ENCODE measurements at regions not wholly inside any gene's neighbourhood (a gene's known extent, or its start where the extent isn't known, plus 50 kb on each side); places are given as distances from the start of the nearest gene placed in this dataset.

DNA sequence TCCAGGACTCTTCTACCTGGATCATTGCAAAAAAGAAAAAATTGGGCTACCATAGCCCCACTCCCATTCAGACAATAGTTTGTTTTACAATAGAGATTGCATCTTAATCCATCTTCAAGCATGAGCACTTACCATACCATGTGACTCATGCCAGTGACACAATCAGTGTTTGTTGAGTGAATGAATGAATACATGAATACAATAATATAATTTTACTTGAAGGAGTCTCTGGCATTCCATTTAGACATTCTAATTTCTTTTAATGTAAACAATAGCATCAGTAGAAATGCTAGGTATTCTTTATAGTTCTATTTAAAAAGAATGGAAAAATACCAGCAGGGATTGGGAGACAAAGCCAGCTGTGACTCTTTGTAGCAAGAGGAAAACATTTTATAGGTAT, 141.6 kb upstream of the AKR1E2 start:
- Histone ChIP-seq H3K4me1 (ENCODE audit: control insufficient read depth, insufficient read depth, low read length) (no peaks in the 10 kb centered on the region), H3K27me3 (ENCODE audit: control insufficient read depth, insufficient read depth, low read length) (no peaks in the 10 kb centered on the region), H3K9me3 (ENCODE audit: control insufficient read depth, insufficient read depth, low read length) (peaks cover under 1% of the 10 kb centered on the region), H3K4me3 (ENCODE audit: low read depth, low read length) (no peak overlapping the region), H3K36me3 (ENCODE audit: control insufficient read depth, insufficient read depth, low read length) (no peaks in the 10 kb centered on the region), H3K27ac (ENCODE audit: low read depth, low read length) (no peak overlapping the region)
- no peak for DNase-seq (ENCODE audit: low read depth in 4 of 6, low spot score in 6 of 6)

DNA sequence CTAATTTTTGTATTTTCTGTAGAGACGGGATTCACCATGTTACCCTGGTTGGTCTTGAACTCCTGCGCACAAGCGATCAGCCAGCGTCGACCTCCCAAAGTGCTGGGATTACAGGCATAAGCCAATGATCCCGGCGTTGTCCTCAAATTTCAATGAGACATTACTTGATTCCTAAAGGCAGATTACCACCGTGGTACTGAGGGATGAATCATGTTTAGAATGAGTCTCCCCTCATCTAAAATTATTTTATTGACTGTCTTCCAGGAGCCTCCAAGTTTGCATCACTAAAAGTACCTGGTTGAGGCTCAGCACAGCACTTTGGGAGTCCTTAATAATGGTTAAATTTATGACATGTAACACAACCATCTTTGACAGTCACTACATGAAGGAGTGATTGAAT, 142.2 kb upstream of the AKR1E2 start:
- H3K27me3 ChIP-seq (ENCODE audit: control insufficient read depth, insufficient read depth, low read length), result no peaks in the 10 kb centered on the region
- H3K9me3 ChIP-seq (ENCODE audit: control insufficient read depth, insufficient read depth, low read length), result no peaks in the 10 kb centered on the region
- WGBS (ENCODE audit: insufficient coverage), result 96% methylated on average over 7 of the region's 8 CpGs
- H3K27ac ChIP-seq (ENCODE audit: low read depth, low read length), result no peak overlapping the region
- no peaks in the 10 kb centered on the region for H3K4me1 ChIP-seq (ENCODE audit: control insufficient read depth, insufficient read depth, low read length)
- no peak overlapping the region for H3K4me3 ChIP-seq (ENCODE audit: low read depth, low read length)
- H3K36me3 ChIP-seq (ENCODE audit: control insufficient read depth, insufficient read depth, low read length), result no peaks in the 10 kb centered on the region
- no peak for DNase-seq (ENCODE audit: low read depth in 4 of 6, low spot score in 6 of 6)

DNA sequence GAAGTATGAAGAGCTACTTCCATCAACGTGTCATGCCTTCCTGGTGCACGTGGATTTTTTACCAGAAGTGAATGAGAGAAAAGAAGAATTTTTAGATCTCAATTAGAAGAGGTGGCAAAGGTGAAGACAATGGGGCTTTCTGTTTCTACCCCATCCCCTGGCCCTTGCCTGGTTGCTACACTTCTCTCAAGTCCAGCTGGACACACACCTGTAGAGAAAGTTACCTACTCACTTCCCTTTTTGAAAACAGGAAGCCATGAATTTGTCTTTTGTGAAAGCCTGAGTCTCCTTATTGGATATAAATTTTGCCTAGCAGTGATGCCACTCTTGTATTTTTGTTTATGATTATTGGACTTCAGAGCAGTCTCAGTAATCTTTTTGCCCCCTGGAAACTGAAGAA, 142.9 kb upstream of the AKR1E2 start:
- Histone ChIP-seq H3K36me3 (ENCODE audit: control insufficient read depth, insufficient read depth, low read length) (no peaks in the 10 kb centered on the region), H3K4me1 (ENCODE audit: control insufficient read depth, insufficient read depth, low read length) (no peaks in the 10 kb centered on the region), H3K27ac (ENCODE audit: low read depth, low read length) (no peak overlapping the region), H3K27me3 (ENCODE audit: control insufficient read depth, insufficient read depth, low read length) (no peaks in the 10 kb centered on the region), H3K9me3 (ENCODE audit: control insufficient read depth, insufficient read depth, low read length) (no peaks in the 10 kb centered on the region), H3K4me3 (ENCODE audit: low read depth, low read length) (no peak overlapping the region)
- WGBS (ENCODE audit: insufficient coverage), result 100% methylated on average over 1 of the region's 2 CpGs
- no peak for DNase-seq (ENCODE audit: low read depth in 4 of 6, low spot score in 6 of 6)

DNA sequence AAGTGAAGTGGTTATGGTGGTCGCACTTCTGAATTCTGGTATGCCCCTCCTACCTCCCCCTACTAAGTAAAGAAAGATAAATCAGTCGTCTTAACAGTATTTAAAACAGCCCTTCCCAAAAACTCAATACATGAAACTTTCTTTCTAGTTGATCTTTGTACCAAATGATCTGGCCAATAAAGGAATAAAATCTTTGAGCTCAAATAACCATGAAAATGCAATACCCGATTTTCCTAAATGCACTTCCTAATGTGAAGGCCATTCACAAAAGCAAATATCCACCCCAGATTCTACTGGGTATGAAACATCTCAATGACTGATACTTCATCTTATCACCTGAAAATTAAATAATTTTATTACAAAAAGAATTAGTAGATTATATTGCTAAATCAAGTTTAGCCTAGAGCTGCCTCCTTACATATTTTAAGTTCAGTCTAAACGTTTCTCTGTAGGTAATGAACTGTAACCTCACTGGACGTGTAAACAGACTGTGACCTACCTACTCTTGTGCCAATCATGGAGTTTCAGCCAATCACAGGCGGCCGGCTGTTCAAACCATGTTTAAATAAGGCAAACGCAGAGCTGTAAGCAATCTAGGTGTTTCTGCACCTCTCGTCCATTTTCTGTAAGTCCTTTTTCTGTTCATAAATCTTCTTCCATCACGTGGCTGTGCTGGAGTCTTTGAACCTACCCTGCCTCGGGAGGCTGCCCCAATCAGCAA, 146.9 kb upstream of the AKR1E2 start:
- 83% methylated on average over 5 of the region's 11 CpGs for WGBS (ENCODE audit: insufficient coverage)
- Histone ChIP-seq H3K9me3 (ENCODE audit: control insufficient read depth, insufficient read depth, low read length) (no peaks in the 10 kb centered on the region), H3K27ac (ENCODE audit: low read depth, low read length) (no peak overlapping the region), H3K4me3 (ENCODE audit: low read depth, low read length) (no peak overlapping the region), H3K4me1 (ENCODE audit: control insufficient read depth, insufficient read depth, low read length) (no peaks in the 10 kb centered on the region), H3K36me3 (ENCODE audit: control insufficient read depth, insufficient read depth, low read length) (no peaks in the 10 kb centered on the region), H3K27me3 (ENCODE audit: control insufficient read depth, insufficient read depth, low read length) (no peaks in the 10 kb centered on the region)
- no peak for DNase-seq (ENCODE audit: low read depth in 4 of 6, low spot score in 6 of 6)

DNA sequence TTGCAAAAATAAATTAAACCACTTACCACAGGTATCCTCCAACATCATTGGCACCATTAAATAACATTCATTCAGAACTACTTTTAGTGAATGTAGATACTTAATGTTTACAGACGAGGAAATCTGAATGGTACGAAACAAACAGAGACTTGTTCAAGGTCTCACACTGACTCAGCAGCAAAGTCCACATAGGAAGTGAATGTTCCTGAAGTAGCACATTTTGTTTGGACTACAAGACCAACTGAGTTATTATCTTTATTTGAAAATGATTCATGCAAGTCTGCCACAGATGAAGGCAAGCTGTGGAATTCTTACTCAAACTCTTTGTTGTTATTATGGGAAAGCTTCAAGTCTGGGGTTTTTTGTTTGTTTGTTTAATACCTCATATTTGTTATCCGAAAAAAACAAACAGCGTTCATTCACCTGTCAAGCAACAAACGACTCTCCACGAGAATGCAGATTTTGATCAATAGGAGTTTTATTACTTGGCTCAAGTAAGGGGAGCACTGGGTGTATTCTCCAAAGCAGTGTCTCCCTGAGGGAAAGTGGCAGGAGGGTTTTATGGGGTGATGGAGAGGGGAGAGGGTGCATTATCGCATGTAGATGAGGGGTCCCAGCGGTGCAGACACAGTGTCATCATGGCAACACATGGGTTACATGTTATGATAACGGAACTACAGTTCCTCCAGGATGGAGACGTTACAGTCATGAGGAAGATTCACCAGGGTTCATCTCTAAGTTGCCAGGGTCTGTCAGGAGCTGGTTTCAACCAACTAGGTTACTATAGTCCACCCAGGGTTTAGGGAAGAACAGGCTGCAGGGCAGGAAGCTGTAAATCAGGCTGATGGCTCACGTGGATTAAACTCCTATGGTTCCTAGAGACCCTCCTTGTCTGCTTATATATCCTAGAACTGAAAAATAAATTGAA, 147.7 kb upstream of the AKR1E2 start:
- H3K4me1 ChIP-seq (ENCODE audit: control insufficient read depth, insufficient read depth, low read length), result no peaks in the 10 kb centered on the region
- WGBS (ENCODE audit: insufficient coverage), result 74% methylated on average over 5 of the region's 11 CpGs

DNA sequence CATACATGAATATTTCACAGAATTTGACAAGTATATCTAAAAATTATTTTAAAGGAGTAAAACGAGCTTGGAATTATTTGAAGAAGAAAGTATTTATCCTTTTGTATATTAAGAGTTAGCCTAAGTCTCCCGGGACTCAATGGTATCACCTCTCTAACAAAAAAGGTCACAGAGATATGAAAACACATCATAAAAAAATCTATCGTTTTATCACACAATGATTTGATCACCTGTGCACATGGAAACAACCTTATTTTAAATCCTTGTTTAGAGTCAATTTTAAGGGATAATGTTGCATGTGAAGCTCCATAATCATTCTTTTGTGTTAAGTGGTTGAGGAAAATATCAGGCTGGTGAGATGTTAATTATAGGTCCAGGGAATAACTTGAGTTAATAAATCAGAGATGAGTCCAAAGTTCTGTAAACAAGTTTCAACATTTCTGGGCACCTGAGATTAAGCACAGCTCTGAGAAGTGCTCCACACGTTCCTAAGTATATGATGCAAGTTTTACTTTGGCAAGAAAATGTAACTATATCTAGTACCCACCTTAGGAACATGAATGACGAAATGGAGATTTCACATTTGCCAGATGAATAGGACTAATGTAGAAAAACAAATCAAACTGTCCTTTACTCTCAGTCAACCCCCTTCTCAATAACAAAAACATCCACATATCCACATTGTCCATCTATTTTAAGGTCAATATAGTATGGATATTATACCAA, 148.5 kb upstream of the AKR1E2 start:
- H3K27ac ChIP-seq (ENCODE audit: low read depth, low read length), result no peak overlapping the region
- no peaks in the 10 kb centered on the region for H3K36me3 ChIP-seq (ENCODE audit: control insufficient read depth, insufficient read depth, low read length)
- 78% methylated on average over 1 of the region's 5 CpGs for WGBS (ENCODE audit: insufficient coverage)
- DNase-seq (ENCODE audit: low read depth in 4 of 6, low spot score in 6 of 6), result no peak
- no peaks in the 10 kb centered on the region for H3K9me3 ChIP-seq (ENCODE audit: control insufficient read depth, insufficient read depth, low read length)
- H3K4me1 ChIP-seq (ENCODE audit: control insufficient read depth, insufficient read depth, low read length), result no peaks in the 10 kb centered on the region
- H3K27me3 ChIP-seq (ENCODE audit: control insufficient read depth, insufficient read depth, low read length), result no peaks in the 10 kb centered on the region
- no peak overlapping the region for H3K4me3 ChIP-seq (ENCODE audit: low read depth, low read length)

More for the DNA sequence above, 147.7 kb upstream of the AKR1E2 start:
- H3K27ac ChIP-seq (ENCODE audit: low read depth, low read length), result no peak overlapping the region
- H3K4me3 ChIP-seq (ENCODE audit: low read depth, low read length), result no peak overlapping the region
- no peaks in the 10 kb centered on the region for H3K36me3 ChIP-seq (ENCODE audit: control insufficient read depth, insufficient read depth, low read length)
- no peaks in the 10 kb centered on the region for H3K9me3 ChIP-seq (ENCODE audit: control insufficient read depth, insufficient read depth, low read length)
- DNase-seq (ENCODE audit: low read depth in 4 of 6, low spot score in 6 of 6), result no peak
- H3K27me3 ChIP-seq (ENCODE audit: control insufficient read depth, insufficient read depth, low read length), result no peaks in the 10 kb centered on the region

DNA sequence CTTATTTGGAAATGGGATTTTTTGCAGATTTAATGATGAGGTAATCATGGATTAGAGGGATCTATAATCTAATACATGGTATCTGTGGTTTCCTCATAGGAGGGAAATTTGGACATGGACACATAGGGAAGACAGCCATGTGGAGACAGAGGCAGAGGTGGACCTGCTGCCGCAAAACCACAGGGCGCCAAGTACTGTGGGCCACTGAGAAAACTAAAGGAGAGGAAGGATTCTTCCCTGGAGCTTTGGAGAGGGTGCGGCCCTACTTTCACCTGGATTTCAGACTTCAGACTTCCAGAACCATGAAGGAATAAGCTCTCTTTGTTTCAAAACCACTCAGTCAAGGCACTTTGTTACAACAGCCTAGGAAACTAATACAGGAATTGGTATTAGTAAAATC, 149.4 kb upstream of the AKR1E2 start:
- Histone ChIP-seq H3K4me3 (ENCODE audit: low read depth, low read length) (no peak overlapping the region), H3K27ac (ENCODE audit: low read depth, low read length) (no peak overlapping the region), H3K9me3 (ENCODE audit: control insufficient read depth, insufficient read depth, low read length) (no peaks in the 10 kb centered on the region), H3K36me3 (ENCODE audit: control insufficient read depth, insufficient read depth, low read length) (no peaks in the 10 kb centered on the region), H3K4me1 (ENCODE audit: control insufficient read depth, insufficient read depth, low read length) (peaks cover 4% of the 10 kb centered on the region), H3K27me3 (ENCODE audit: control insufficient read depth, insufficient read depth, low read length) (no peaks in the 10 kb centered on the region)
- WGBS (ENCODE audit: insufficient coverage), result 83% methylated on average over 2 of the region's 3 CpGs
- DNase-seq (ENCODE audit: low read depth in 4 of 6, low spot score in 6 of 6), result no peak

DNA sequence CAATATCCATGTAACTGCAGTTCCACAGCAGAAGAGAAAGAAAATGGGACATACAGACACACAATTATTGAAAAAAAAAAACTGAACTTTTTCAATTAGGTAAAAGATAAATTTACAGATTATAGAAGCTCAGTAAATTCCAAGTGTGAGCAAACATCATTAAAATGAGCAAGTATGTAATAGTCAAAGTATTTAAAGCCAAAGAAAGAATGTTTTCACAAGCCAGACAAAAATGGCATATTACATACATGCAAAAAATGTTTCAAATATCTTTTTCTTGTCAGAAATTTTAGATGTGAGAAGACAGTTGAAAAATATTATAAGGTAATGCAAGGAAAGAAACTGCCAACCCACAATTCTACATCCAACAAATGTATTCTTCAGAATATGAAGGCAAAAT, 150.2 kb upstream of the AKR1E2 start:
- DNase-seq (ENCODE audit: low read depth in 4 of 6, low spot score in 6 of 6), result no peak
- Histone ChIP-seq H3K27ac (ENCODE audit: low read depth, low read length) (no peak overlapping the region), H3K4me3 (ENCODE audit: low read depth, low read length) (no peak overlapping the region), H3K9me3 (ENCODE audit: control insufficient read depth, insufficient read depth, low read length) (no peaks in the 10 kb centered on the region), H3K36me3 (ENCODE audit: control insufficient read depth, insufficient read depth, low read length) (no peaks in the 10 kb centered on the region), H3K27me3 (ENCODE audit: control insufficient read depth, insufficient read depth, low read length) (no peaks in the 10 kb centered on the region), H3K4me1 (ENCODE audit: control insufficient read depth, insufficient read depth, low read length) (peaks cover 6% of the 10 kb centered on the region)

DNA sequence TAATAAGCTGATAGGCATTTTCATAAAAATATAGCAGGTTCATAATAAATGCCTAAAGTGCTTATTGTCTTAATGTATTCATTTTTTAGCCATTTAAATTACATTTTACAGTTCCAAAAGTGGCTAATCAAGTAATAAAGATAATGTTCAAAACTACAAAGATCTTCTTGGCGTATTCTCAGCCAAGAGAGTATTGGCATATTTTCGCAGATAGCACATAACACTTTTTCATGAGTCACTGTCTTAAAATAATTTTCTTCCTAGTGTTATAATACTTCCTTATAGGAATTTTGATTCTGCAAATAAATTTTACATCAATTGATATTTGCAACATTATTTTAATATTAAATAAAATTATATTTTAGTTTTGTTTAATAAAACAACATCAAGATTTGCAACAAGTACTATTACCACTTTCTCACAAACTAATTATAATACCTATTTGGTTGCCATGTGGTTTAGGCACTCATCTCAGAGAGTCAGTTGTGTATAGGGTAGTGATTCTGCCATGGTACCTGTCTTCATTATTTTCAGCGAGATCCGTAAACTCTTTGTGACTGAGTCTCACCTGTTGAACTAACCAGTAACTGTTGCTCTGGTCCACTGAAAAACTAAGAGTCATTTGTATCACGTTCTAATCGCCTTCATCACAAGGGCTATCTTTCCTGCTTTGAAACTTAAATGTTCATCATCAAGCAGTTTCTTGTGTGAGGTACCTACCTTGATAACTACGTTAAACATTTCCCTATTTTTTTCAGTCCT, 152.5 kb upstream of the AKR1E2 start:
- no peaks in the 10 kb centered on the region for H3K27me3 ChIP-seq (ENCODE audit: control insufficient read depth, insufficient read depth, low read length)
- 97% methylated on average over 4 of the region's 7 CpGs for WGBS (ENCODE audit: insufficient coverage)
- DNase-seq (ENCODE audit: low read depth in 4 of 6, low spot score in 6 of 6), result no peak
- no peaks in the 10 kb centered on the region for H3K36me3 ChIP-seq (ENCODE audit: control insufficient read depth, insufficient read depth, low read length)
- no peak overlapping the region for H3K27ac ChIP-seq (ENCODE audit: low read depth, low read length)
- peaks cover 4% of the 10 kb centered on the region for H3K9me3 ChIP-seq (ENCODE audit: control insufficient read depth, insufficient read depth, low read length)
- peaks cover 6% of the 10 kb centered on the region for H3K4me1 ChIP-seq (ENCODE audit: control insufficient read depth, insufficient read depth, low read length)
- no peak overlapping the region for H3K4me3 ChIP-seq (ENCODE audit: low read depth, low read length)
